NCI-H2196 treated with DMSO at 0.1 percent for 48 hours (cell line): ENCODE measurements at regions not wholly inside any gene's neighbourhood (a gene's known extent, or its start where the extent isn't known, plus 50 kb on each side); places are given as distances from the start of the nearest gene placed in this dataset.
"Not testable (repeated sequence)": the region's sequence is repeated elsewhere in the genome, so short reads cannot be mapped to it uniquely, and the experiment has no call there.

Source experiments
- DNase-seq: peaks from one replicate; lab custom pipeline; 2025; ENCODE audit not compliant: unreplicated experiment; lab: John Stamatoyannopoulos, UW

DNA sequence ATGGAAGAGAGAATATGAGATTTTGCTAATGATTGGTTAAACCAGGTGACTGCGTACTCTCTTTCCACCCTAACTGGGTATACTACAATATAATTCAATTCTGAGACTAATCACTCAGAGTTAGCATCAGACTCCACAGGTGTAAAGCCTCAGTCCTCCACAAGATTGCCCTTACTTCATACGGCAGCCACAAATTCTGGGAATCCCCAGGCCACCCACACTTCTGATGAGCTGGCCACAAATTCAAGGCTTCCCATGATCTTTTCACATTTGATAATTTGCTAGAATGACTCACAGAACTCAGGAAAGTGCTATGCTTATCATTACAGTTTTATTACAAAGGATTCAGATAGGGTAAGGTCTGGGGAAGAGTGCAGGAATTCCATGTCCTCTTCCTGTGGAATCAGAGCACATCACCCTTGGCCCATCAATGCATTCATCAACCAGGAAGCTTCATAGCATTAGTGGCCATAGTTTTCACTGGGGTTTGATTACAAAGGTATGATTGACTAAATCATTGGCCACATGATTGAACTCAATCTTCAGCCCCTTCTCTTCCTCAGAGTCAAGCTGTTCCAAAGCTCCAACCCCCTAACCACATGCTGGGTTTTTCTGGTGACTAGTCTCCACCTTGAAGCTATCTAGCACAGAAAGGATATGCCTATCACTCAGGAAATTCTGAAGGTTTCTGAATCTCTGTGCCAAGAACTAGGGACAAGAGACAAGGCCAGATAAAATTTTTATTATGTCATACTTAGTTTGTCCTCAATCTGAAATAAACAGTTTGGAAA lies 131.7 kb downstream of the HHIPL2 start:
- DNase-seq: no peak

DNA sequence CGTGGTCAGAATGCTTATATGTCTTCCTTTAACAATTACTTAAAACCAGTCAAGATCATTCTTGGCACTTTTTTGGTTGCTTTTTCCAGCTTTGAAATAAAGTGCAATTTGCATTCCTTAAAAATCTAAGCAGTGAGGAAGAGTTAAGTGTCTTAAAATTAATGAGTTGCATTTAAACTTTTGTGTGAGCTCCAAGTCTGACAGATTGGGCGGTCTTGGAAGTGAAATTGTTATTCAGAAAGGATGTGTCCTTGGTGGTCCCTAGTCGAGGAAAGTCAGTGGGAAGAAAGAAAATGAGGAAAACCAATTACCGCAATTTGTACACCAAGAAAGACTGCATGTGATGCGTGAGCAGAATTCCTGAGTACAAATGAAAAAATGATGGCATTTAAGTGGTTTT lies 132.5 kb downstream of the HHIPL2 start:
- DNase-seq: no peak

GRCh38 chr1:222413991-222414549 lies 133.8 kb downstream of the HHIPL2 start:
- DNase-seq: no peak

- no peak for DNase-seq
Observed at GRCh38 chr1:222413436-222413835, 134.5 kb downstream of the HHIPL2 start.

- DNase-seq: no peak
Observed at GRCh38 chr1:222404710-222405109, 143.2 kb downstream of the HHIPL2 start.

DNA sequence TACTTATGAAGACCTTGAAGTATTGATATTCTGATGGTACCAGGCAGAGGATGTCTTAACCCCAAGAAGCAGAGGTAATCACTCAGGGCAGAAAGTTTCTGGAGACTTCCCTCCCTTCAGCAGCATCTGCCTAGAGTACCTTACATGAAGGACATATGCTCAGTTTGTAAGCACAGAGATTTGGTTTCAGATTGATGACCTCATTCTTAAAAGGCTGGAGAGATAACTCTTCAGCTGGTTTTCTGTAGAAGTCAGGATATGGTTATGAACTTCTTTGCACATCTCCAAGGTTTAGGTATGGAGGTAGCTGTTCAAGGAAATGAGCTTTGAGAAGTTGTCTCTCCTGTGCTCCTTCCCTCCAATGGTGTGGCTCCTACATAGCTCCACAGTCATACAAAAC lies 148.7 kb downstream of the HHIPL2 start:
- no peak for DNase-seq

DNA sequence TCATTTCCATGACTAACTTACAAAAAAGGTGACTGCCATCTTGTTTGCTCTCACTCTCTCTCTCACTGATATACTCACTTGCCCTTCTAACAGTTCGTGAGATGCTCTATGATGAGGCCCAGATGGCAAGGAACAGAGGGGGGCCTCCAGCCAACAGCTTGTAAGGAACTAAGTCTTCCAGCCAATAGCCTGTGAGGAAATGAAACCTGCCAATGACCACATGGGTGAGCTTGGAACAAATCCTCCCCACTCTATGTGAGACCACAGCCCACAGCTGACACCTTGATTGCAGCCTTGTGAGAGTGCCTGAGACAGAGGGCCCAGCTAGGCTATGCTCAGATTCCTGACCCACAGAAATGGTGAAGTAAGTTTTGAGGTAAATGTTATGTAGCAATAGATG lies 153.7 kb downstream of the HHIPL2 start:
- no peak for DNase-seq

GRCh38 chr1:222392556-222392955 lies 155.3 kb downstream of the HHIPL2 start:
- DNase-seq: no peak

DNA sequence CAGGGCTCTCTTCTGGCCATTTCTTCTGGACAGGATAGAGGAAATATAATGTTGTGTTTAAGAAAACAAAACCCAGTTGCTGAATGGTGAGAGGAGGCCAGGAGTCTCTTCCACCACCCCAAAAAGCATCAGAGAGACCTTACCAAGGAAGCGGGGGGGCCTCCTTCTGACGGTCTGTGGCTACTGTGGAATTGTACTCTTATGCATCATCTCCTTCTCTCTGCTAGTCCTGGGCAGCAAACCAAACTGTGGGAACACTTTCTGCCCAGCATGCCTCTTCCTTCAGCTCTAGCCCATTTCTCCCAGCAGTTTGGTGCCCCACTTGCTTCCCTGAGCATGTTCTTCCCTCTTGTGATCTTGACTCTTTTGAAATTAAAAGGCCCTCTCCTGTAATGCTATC lies 157.7 kb downstream of the HHIPL2 start:
- DNase-seq: no peak

DNA sequence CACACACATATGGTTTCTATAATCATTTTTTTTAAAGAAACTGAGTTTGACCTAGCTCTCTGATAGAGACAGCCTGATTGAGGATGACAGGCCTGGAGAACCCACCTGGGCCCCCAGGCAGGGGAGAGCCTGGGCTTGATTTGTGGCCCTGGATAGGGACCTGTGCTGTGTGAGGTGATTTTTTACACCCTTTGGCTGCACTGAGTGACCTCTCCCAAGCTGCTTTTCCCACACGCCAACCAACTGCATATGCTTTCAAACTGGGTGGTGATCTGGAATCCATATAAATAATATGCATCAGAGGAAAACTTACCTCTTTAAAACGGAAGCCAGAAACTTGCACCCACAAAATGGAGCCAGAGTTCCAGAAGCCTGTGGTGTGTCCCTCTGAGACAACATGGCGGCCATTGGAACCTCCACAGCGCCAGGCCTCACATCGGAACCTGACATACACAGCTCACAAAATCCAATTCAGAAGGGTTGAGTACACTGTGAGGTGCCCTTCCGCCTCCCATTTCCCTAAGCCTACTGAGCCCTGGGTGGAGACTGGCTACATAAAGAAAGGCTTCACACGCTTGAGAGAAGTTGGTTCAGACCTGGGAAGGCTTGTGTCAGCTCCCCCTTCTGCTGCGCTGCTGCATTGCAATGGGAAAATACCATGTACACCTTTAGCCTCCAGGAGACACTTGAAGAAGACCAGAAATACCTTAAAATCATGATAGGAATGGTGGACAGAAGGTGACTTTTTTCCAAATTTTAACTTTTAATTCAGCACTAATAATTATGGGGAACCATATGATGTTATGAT lies 160.7 kb downstream of the HHIPL2 start:
- DNase-seq: no peak

- DNase-seq: no peak
Observed at GRCh38 chr1:222385955-222386354, 161.9 kb downstream of the HHIPL2 start.

- DNase-seq: no peak
Observed at GRCh38 chr1:222385262-222385661, 162.6 kb downstream of the HHIPL2 start.

GRCh38 chr1:222384531-222384930 lies 163.4 kb downstream of the HHIPL2 start:
- DNase-seq: no peak

DNA sequence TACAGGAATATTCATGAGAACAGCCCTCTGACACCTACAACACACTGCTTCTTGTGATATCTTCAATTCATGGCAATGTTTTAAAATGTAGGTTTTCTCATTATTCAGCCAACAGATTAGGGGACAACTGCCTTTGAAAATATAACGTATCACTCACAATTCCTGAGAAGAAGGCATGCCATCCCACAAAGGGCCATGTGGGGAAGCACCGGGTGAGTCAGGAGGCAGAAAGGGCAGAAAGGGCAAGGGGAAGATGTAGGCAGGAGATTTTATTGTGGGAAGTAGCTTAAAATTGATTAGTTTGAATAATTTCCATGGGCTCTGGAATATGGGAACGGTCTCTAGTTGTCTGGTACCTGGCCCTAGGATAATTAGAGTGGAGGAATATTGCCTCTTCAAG lies 165.7 kb downstream of the HHIPL2 start:
- no peak for DNase-seq

GRCh38 chr1:222377428-222378088 lies 170.3 kb downstream of the HHIPL2 start:
- no peak for DNase-seq

GRCh38 chr1:222376791-222377190 lies 171.1 kb downstream of the HHIPL2 start:
- DNase-seq: not testable (repeated sequence)

GRCh38 chr1:222375701-222376100 lies 172.2 kb downstream of the HHIPL2 start:
- DNase-seq: no peak

DNA sequence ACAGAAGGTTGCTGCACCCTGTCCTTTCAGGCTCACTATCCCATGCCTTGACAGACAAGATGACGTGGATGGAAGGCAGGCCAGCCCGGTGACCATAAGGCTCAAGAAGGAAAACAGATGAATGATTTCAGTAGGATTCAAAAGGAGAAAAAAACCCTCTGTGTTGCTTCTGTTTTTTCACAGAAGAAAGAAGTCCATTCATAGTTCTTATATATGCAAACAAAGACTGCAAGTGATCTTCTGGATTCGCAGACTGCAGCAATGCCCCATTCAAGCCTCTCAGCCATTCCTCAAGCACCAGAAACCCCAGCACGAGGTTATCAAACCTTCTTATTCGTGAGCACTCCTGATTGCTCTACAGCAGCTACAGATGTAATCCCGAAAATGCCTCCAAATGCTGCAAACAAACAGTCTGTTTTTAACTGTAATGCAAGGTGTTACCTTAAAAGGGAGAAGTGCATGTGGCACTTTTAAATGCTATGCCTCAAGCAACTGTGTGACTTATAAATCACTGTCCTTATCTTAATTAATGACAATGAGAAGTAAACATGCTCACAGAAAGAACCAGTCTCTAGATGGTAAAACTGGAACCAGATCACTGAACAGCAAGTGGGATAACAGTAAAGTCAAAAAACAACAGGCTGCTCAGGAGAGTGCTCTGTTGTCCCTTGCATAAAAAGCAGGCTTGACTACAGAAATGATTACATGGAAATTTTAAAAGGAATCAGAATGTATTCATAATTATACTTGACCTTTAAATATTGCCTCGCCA lies 173.9 kb downstream of the HHIPL2 start:
- DNase-seq: no peak

DNA sequence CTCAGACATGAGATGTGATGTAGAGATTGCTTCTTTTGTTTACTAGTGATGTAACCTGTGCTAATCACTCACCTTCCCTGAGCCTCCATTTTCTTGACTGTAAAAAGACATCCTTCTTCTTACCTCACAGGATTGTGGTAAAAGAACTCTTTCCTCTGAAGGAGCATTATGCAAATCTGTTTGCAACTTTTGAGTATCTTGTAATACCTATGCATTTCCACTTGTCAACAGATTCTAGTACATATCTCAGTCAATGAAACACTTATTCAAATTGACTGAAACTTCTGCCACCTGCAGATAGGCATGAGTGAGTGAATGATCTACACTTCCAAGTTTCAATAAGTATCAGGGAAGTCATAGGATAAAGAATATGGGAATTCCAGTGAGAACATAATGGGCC lies 174.7 kb downstream of the HHIPL2 start:
- no peak for DNase-seq

DNA sequence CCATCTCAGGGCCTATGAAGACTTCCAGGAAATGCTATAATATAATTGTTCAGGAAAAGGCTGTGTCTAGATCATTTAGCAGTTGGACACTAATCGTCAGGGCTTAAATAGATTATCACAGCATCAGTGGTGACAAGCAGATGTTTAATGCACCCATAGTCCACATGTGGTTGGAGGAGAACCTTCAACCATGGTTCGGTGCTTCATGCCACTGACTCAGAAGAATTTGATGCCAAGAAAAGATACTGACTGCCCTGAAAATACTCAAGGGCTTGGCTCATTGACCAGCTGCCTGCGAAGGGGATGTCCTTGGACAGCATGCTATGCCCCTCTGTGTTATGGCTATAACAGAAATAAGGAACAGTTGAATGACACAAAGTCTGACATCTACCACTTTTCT lies 175.7 kb downstream of the HHIPL2 start:
- DNase-seq: no peak
